NCI-H524 (cell line): ENCODE measurements at regions not wholly inside any gene's neighbourhood (a gene's known extent, or its start where the extent isn't known, plus 50 kb on each side); places are given as distances from the start of the nearest gene placed in this dataset.
"Not testable (repeated sequence)": the region's sequence is repeated elsewhere in the genome, so short reads cannot be mapped to it uniquely, and the experiment has no call there.

ENCODE experiments used
- DNase-seq, 2 experiments: peaks; one replicate each; lab custom pipeline; 2025; lab: John Stamatoyannopoulos, UW

DNA sequence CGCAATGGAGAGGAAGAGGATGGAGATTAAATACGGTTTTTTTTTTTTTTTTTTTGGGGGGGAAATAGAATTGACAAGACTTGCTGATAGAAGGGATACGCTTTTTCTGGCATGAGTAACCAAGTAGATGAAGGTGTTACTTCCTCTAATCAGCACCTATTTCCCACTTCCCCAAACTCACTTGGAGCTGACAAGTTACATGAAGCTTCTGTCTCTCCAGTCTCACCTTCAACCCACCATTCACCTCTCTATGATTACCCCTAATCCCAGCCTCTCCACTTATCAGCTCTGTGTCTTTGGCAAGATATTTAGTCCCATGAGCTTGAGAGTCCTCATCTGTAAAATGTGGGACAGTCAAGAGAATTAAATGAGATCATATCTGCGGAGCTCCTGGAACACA lies 185.9 kb upstream of the HS3ST3A1 start:
- DNase-seq, result no peak

DNA sequence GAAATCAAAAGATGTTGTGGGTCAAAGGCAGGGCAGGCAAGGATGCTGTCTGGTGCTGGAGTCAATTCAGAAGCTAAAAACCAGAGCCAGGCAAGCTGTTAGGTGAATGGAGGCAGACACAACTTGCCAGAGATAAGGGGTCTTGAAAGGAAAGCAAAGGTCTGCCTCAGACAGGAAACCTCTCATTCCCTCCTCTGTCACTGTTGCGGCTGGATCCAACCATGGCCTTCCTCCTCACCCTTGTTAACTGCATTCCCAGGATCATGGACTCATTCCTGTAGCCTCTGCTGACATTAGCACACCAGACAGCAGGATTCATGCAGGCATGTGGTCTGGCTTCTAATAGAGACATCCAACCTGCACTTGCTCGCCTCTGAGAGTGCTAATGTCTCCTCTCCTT lies 186.7 kb upstream of the HS3ST3A1 start:
- no peak for DNase-seq

DNA sequence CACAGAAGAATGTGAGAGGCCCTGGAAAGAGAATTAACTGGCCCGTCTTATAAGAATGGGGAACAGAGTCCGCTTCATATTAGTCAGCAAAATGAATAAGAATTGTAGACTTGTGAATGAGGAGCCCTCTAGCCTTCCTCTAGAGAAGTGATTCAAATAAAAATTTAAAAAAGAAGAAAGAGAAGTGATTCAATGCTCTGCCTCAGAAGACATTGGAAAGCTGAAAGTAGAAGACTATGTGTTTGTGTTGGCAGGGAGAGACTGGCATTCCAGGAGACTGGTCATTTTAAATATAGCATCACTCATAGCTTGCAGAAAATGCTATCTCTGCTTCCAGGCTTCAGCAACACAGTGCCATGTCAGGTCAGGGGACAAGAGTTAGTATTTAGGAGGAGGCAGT lies 190.6 kb upstream of the HS3ST3A1 start:
- no peak for DNase-seq

DNA sequence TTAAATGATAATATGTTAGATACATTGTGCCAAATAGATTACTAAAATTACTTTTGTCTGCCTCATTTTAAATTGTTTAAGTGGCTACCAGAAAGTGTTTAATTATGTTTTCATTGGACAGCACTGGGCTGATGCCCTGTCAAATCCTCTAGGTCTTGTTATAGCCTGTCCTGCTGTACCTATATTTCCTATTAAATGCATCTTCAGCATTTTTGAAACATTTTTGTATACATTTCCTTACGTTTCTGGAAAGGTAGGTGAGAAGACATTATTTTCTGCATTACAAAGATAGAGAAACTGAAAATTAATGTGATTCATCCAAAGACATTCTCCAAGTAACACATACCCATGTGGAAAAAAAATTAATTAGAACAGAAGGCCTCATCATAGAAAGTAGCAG lies 192.2 kb upstream of the HS3ST3A1 start:
- DNase-seq, result no peak

DNA sequence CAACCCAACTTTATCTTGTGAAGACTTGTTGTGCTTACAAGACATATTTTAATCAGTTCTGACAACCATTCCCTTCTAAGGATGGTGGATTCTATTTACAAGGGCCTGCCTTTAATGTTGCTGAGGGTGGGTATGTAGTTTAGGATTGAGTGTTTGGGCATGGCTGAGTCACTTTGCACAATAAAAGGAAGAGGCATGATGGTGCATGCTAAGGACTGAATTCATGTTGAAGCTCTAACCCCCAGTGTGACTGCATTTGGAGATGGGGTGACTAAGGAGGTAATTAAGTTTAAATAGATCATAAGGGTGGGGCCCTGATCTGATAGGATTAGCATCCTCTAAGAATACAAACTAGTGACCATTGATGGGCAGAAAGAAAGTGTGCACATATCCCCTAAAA lies 196.1 kb upstream of the HS3ST3A1 start:
- no peak for DNase-seq

DNA sequence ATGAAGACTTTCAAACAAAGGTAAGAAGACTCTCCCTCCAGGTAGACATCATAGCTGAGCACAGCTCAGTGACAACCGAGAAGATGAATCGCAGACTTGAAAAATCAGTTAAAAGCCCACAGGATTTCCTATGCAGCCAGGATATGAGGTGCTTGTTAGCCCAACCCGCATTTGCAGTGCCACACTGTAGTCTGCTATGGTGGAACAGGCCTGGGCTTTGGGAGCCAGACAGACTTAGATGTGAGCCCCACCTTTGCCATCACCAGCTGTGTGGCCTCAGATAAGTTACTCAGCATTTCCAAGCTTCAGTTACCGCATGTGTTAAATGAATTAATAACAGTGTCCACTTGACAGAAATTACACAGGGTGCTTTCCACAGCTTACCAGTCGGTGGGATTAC lies 204.4 kb upstream of the HS3ST3A1 start:
- no peak for DNase-seq

DNA sequence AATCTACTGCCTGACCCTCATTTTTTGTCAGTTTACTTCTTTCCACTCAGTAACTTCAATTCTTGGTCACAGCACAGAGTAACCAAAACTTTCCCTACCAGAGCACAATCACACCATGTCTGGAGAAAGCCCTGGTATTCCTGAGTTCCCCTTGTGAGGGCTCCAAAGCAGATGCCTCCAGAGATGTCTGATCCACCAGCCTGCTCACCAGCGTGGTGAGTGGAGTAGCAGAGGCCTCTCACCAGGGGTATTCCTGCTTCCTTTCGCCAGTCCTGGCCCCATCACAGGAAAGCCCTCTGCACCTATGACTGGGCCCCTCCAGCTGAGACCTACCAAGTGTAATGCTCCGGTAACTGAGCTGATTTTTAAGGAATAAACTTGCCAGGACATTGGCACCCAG lies 205.4 kb upstream of the HS3ST3A1 start:
- DNase-seq, result no peak

DNA sequence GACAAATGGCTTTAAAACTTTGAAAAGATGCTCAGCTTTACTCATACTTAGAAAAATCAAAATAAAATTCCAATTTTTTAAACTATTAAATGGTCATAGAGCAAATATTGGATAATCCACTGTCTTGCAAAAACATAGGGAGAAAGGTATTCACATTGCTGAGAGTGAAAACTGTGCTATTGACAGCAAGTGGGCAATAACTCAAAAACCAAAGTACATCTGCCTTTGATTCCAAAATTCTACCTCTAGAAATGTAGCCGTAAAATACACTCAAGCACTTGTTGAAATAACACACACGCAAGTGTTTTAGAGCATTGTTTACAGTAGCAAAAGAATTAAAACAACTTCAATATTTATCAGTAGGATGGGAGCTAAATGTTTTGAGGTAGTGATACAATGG lies 210.6 kb upstream of the HS3ST3A1 start:
- DNase-seq, result no peak

DNA sequence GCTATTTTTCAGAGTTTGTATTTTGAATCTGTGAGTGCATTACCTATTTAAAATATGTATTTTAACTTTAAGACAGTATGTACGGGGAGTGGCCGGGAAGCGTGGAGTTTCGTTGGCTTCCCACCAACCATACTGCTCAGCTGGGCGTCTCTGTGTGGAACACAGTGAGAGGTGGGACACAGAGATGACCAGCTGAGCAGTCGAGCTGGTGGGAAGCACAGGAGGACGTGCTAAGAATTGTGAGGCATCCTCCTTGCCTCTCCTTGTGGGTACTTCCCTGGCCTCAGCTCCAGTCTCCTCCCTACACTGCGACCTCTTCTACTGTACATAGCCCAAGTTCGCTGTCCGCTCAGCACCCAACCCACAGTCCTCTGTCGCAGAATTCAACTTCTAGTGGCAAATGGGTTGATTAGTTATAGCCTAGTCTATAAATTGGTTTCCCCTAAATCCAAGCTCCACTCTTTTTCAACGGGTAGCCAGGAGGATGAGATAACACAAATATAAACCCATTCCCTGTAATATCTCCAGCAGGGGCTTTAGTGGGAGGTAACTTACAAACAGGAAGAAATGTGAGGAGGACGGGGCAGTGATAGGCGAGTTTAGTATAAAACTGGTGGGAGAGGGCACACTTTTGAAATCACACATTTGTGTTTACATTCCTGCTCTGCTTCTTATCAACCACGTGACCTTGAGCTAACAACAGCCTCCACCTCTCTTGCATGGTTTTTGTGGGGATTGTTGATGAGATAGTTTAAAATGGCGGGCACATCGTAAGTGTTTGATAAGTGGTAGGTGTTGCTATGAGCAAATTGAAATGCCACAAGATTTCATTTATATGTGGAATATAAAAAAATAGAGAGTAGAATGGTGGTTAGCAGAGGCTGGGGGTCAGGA lies 211.9 kb upstream of the HS3ST3A1 start:
- no peak for DNase-seq

DNA sequence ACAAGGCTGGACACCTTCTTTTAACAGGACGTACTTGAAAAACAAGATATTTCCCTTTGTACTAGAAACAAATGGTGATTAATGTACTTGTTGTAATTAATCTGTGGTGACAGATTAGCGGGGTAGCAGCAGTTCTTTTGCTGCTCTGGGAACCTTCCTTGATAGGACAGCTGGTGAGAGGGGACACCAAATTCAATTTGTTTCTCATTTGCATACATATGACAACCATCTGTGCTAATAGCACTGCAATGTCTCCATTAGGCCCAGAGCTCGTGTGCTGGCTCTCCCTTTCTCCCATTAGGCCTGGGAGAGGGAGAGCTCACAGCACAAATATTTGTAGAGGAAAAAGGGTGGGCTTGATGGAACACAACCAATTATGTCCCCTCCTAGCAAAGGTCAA lies 221.0 kb upstream of the HS3ST3A1 start:
- peak; percentile 78 to 92 for DNase-seq

DNA sequence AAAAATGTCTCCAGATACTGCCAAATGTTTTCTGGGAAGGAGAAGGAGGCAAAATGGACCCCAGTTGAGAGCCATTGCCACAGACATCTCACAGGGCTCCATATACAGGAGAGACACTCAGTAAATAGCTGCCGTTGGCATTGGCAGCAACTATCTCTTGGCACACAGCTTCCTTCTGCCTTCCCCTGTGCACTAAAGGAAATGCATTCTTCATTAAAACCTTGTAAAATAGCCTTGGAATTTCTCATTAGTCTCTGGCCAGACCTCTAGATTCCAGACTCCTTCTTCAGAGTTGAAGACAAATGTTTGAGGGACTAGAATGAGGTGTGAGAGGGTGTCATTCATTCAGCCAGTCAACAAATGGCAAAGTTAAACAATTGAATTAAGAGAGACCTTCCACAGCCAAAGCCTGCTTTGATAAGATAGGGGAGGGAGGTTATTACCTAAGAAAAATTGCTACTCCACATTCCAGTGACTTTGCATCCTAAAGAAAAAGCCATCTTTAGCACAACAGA lies 223.9 kb upstream of the HS3ST3A1 start:
- no peak for DNase-seq

DNA sequence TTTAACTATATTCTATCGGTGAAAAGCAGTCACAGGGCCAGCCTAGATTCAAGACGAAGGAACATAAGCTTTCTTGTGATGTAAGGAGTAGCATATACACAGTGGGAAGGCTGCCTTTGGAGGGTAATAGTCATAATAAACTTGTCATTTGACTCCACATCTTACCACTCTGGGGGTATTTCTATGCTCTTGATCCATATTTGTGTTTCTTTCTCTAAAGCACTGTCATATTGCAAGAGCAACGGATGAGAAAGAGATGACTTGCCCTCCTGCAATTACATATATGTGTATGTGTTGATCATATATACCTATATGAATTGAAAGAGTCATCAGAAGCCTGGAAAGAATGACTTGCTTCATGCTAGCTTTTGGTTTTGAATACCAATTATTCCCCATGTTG lies 225.4 kb upstream of the HS3ST3A1 start:
- DNase-seq, result no peak

DNA sequence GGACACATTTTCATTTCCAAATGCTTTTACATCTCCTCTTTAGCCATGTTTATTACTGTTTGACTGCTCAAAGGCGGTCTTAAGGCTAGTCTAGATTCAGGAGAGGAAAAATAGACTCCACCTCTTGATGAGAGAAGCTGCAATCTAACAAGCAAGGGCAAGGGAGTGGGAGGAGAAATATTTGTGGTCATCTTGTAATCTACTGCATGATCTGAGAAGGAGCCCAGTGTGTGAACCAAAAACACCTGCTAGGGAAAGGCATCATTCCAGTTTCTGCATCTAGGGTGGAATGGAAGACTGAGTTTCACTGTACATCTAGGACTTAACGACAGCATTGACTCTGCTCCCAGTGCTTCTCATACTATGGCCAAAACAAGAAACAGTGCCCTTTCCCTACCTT lies 232.2 kb upstream of the HS3ST3A1 start:
- DNase-seq, result no peak

DNA sequence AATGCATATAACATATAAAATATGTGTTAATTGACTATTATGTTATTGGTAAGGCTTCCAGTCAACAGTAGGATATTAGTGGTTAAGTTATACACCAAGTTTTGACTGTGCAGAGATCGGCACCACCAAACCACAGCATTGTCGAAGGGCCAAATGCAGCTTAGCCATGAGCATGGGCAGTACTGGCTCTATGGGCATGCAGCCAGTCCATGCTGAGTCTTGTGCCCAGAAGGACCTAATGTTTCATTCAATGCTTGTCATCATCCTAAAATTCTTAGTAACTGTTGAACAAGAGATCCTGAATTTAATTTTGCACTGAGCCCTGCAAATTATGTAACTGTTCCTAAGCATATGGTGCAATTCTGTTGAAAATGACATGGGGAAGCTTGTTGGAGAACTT lies 233.4 kb upstream of the HS3ST3A1 start:
- no peak for DNase-seq

DNA sequence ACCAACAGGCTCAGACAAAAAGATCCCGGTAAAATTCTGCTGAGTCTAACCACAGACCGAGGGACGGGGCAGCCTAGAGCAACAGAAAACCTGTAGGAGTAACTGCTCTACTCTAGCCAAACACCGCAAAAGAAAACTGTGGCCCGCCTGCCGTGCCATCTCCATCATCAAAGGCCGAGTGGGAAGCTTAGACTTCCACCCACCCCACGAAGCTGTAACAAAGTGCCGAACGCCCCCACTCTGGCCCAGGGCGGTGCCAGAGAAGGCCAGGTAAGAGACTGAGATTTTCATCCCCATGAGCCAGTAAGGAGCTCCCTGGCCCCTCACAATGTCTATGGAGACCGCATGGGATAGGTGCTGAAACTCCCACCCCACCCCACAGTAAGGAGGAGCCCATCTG lies 231.9 kb upstream of the COX10 start:
- no peak for DNase-seq

DNA sequence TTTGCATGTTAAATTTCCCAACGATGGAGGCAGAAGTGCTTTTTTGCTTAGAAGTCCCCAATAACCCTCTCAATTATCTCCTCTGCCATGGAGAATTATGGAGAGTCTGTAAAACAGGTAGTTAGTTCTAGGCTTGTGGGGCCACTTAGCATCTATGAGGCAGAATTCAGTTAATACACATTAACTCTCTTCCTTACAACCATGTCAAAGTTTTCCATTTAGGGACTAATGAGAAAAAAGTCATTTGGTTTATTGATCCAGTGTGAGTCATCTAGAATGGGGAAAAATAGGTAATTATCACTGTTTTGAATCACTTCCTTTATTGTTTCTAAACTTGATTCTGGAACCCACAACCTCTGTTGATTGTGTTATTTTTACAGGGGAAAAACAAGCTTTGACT lies 229.1 kb upstream of the COX10 start:
- no peak for DNase-seq

DNA sequence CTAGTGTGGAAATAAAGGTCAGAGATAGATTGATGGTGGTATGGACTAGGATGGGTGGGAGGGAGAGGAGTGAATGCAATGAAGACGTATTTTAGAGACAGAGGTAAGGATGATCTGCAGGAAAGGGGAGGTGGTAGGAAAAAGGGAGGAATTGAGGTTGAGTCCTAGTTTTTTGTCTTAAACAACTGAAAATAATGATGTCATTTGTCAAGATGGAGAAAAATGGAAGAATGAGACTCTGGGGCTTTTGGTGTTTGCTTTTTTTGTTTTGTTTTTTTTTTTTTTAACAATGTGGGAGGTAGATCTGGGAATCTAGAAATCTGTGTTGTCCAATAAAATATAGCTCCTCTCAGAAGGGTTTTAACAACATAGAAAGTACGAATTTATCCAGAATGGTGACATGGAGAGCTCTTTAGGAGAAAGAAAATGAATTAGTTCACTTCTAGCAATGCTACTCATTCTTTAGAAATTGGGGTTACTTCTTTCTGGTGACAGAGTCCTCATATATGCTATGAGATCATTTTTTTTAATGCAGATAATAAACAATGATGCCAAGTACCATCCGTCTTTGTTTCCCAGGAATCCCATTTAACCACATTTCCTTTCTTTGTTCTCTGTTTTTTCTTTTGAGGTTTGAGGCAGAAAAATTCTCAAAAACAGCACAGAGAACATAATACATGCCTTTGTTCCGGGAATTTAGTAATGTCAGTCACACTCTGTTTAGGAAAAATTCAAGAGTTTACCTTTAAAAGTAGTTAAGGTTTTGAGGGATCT lies 225.3 kb upstream of the COX10 start:
- DNase-seq, result no peak

DNA sequence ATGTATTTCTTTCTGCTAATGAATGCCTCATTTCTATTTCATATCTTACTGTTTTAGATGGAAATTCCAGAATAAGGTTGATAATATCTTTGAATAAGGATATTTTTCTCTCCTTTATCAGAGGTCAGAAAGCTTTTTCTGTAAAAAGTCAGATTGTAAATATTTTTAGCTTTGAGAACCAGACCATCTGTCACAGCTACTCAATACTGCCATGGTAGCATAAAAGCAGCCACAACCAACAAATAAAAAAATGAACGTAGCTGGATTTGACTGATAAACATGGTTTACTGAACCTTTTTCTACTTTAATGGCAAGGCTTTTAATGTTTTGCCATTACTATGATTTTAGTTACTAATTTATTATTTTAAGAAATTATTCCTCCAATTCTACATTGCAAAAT lies 217.4 kb upstream of the COX10 start:
- peak in 1 of 2 experiments; percentile 2 for DNase-seq

DNA sequence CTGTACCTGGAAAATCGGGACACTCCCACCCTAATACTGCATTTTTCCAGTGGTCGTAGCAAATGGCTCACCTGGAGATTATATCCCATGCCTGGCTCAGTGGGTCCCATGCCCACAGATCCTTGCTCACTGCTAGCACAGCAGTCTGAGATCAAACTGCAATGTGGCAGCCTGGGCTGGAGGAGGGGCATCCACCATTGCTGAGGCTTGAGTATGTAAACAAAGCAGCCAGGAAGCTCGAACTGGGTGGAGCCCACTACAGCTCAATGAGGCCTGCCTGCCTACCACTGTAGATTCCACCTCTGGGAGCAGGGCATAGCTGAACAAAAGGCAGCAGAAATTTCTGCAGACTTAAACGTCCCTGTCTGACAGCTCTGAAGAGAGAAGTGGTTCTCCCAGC lies 213.6 kb upstream of the COX10 start:
- not testable (repeated sequence) for DNase-seq

DNA sequence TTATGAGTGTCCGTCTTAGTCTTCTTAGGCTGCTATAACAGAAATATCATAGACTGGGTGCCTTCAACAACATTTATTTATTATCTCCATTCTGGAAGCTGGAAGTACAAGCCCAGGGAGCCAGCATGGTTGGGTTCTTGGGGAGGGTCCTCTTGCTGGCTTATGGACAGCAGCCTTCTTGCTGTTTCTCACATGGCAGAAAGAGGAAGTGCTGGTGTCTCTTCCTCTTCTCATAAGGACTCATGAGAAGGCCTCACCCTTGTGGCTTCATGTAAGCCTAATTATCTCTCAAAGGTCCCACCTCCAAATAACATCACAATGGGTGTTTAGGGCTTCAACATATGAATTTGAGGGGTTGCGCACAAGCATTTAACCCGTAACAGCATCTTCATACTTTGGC lies 207.0 kb upstream of the COX10 start:
- DNase-seq, result no peak

DNA sequence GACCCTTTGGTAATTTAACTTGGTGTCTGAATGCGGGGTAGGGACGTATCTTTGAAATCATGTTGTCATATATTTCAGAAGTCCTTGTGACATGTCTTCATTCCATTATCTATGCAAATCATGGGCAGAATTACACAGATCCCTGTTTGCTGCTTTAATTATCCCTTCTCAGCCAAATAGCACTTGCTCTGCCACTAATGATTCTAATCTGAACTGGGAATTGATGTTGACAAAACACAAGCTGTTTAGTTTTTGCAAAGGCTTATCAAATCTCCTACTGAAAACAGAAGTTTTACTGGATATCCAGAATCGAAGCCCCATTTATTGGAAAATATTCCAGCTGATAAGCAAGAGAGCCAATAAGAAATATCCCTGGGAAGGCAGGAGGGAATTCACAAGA lies 205.9 kb upstream of the COX10 start:
- no peak for DNase-seq

DNA sequence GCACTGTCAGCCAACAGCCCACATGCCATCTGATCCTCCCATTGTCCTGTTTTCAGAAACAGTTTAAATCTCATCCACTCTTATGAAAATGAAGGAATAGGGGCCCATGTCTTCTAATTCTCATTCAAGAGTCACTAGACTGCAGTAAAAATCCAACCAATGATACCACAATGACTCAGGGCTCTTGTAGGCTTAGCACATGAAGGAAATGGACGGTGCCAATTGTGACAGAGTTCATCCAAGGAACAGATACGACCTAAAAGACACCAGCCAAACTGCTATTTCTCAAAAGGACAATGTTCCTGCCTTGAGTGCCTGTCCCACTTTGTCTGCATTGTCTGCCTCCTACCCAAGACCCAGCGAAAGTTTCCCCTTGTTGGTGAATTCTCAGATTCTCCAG lies 204.8 kb upstream of the COX10 start:
- DNase-seq, result no peak

DNA sequence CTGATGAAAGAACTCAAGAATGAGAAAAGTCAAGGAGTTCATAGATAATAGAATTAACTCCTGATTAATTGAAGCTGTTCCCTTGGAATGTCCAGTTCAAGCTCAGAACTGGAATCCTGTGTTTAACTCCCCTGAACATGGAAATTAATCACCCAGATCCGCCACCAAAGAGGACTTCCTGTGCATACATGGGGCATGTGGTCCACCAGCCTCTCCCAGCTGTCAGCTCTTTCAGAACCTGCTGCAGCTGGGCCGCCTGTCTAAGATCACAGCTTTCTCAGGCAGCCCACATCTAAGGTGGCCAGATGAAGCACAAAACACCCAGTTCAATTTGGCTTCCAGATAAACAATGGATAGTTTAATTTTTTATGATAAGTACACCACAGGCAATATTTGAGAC lies 203.7 kb upstream of the COX10 start:
- peak in 1 of 2 experiments; percentile 3 for DNase-seq
